CD14-positive monocyte (primary cell): ENCODE measurements at regions not wholly inside any gene's neighbourhood (a gene's known extent, or its start where the extent isn't known, plus 50 kb on each side); places are given as distances from the start of the nearest gene placed in this dataset.

Experiments
- DNase-seq, 3 donors: peaks; one replicate each; pipeline ENCODE4 v3.0.0-alpha.2; 2011 to 2022
- H2AFZ ChIP-seq: 2 replicates; pipeline ENCODE4 v1.6.0; 2012; ENCODE audit warnings: mild to moderate bottlenecking, low read depth, low read length, inconsistent platforms; ENCODE audit not compliant: insufficient read depth, poor library complexity, severe bottlenecking
- H3K27ac ChIP-seq, 2 donors: 1 replicate in 1 of 2; 2 replicates in 1 of 2; pipeline ENCODE4 v1.5.1; 2012 to 2013; ENCODE audit warnings: low read length in 2 of 2, control low read depth in 1 of 2, inconsistent platforms in 1 of 2, low read depth in 1 of 2, mild to moderate bottlenecking in 1 of 2
- H3K27me3 ChIP-seq, 2 donors: one replicate each; pipeline versions ENCODE4 v1.6.0 to v1.6.1; 2011 to 2013; ENCODE audit warnings: low read length in 2 of 2; ENCODE audit not compliant: control insufficient read depth in 2 of 2, insufficient read depth in 2 of 2
- H3K36me3 ChIP-seq, 2 donors: replicated peaks in 1 of 2; 1 replicate in 1 of 2; 2 replicates in 1 of 2; pipeline versions ENCODE4 v1.5.1 to v1.6.1; 2012 to 2013; ENCODE audit warnings: low read length in 2 of 2, control low read depth in 1 of 2, inconsistent platforms in 1 of 2, mild to moderate bottlenecking in 1 of 2; ENCODE audit not compliant: insufficient read depth in 2 of 2, control insufficient read depth in 1 of 2
- H3K4me1 ChIP-seq, 2 donors: 1 replicate in 1 of 2; 2 replicates in 1 of 2; pipeline versions ENCODE4 v1.5.1 to v1.6.1; 2012 to 2013; ENCODE audit warnings: low read length in 2 of 2, control low read depth in 1 of 2, inconsistent platforms in 1 of 2, mild to moderate bottlenecking in 1 of 2, moderate library complexity in 1 of 2; ENCODE audit not compliant: insufficient read depth in 2 of 2, control insufficient read depth in 1 of 2
- H3K4me2 ChIP-seq: replicated peaks from 2 replicates; pipeline ENCODE3; 2012; ENCODE audit warnings: low read length, moderate library complexity, mild to moderate bottlenecking; ENCODE audit not compliant: poor library complexity, severe bottlenecking; ENCODE audit errors: extremely low read depth
- H3K4me3 ChIP-seq, 3 experiments: fragments of 200-600 bp in 1 of 3; sonication (generic) in 1 of 3; replicated peaks in 1 of 3; 1 replicate in 2 of 3; 2 replicates in 1 of 3; pipeline ENCODE4 v1.5.1; 2011 to 2013; ENCODE audit warnings: low read length in 3 of 3, mild to moderate bottlenecking in 3 of 3, control low read depth in 2 of 3, low read depth in 2 of 3, inconsistent platforms in 1 of 3, moderate library complexity in 1 of 3
- H3K79me2 ChIP-seq: 2 replicates; pipeline ENCODE4 v1.6.0; 2012; ENCODE audit warnings: mild to moderate bottlenecking, control low read depth, inconsistent platforms, low read length, moderate library complexity; ENCODE audit not compliant: insufficient read depth
- H3K9ac ChIP-seq: 2 replicates; pipeline ENCODE4 v1.6.0; 2017; ENCODE audit warnings: low read length, mild to moderate bottlenecking; ENCODE audit not compliant: insufficient read depth, poor library complexity, severe bottlenecking
- H3K9me3 ChIP-seq, 2 donors: replicated peaks in 1 of 2; 1 replicate in 1 of 2; 2 replicates in 1 of 2; pipeline versions ENCODE4 v1.5.1 to v1.6.1; 2012 to 2013; ENCODE audit warnings: low read length in 2 of 2, control low read depth in 1 of 2; ENCODE audit not compliant: control insufficient read depth in 1 of 2, insufficient read depth in 1 of 2
- H4K20me1 ChIP-seq: 2 replicates; pipeline ENCODE4 v1.6.0; 2012; ENCODE audit warnings: mild to moderate bottlenecking, low read length, control low read depth, moderate library complexity; ENCODE audit not compliant: insufficient read depth
- H3K27ac Mint-ChIP-seq, 7 donors: one replicate each; pipeline ENCODE4 v1.8.0; 2020; ENCODE audit warnings: mild to moderate bottlenecking in 7 of 7, mixed read lengths in 7 of 7, moderate library complexity in 6 of 7, inconsistent platforms in 2 of 7
- H3K27me3 Mint-ChIP-seq, 3 donors: one replicate each; pipeline ENCODE4 v1.8.0; 2021 to 2022; ENCODE audit warnings: low read depth in 3 of 3, mild to moderate bottlenecking in 3 of 3, mixed read lengths in 3 of 3, moderate library complexity in 3 of 3, inconsistent platforms in 1 of 3
- H3K36me3 Mint-ChIP-seq, 2 donors: one replicate each; pipeline ENCODE4 v1.8.0; 2020; ENCODE audit warnings: mixed read lengths in 2 of 2, inconsistent platforms in 1 of 2, mild to moderate bottlenecking in 1 of 2
- H3K4me1 Mint-ChIP-seq: one replicate; pipeline ENCODE4 v1.8.0; 2020; ENCODE audit warnings: mild to moderate bottlenecking, mixed read lengths
- H3K4me3 Mint-ChIP-seq, 2 donors: one replicate each; pipeline ENCODE4 v1.8.0; 2020; ENCODE audit warnings: mild to moderate bottlenecking in 2 of 2, mixed read lengths in 2 of 2, moderate library complexity in 1 of 2
- H3K9me3 Mint-ChIP-seq, 7 donors: one replicate each; pipeline ENCODE4 v1.8.0; 2020 to 2022; ENCODE audit warnings: mixed read lengths in 7 of 7, mild to moderate bottlenecking in 6 of 7, moderate library complexity in 6 of 7, inconsistent platforms in 2 of 7
- WGBS: methylation state at CpG from one replicate; pipeline ENCODE4 v1.1.5; 2013; ENCODE audit warnings: missing lambda C conversion rate; ENCODE audit not compliant: insufficient coverage; 5-methylcytosine and 5-hydroxymethylcytosine counted together
- intact Hi-C, 2 donors: fragments of 100-400 bp; cut with micrococcal nuclease; formaldehyde crosslinking; loops; one replicate each; pipeline versions ENCODE4 v1.15.0 to v1.15.1; 2023
- TF ChIP-seq, protein P1 (sequence below): fragments of 200-600 bp; IDR thresholded peaks from one replicate; pipeline ENCODE4 v1.8.0; 2022; ENCODE audit warnings: antibody characterized with exemption, mild to moderate bottlenecking

DNA sequence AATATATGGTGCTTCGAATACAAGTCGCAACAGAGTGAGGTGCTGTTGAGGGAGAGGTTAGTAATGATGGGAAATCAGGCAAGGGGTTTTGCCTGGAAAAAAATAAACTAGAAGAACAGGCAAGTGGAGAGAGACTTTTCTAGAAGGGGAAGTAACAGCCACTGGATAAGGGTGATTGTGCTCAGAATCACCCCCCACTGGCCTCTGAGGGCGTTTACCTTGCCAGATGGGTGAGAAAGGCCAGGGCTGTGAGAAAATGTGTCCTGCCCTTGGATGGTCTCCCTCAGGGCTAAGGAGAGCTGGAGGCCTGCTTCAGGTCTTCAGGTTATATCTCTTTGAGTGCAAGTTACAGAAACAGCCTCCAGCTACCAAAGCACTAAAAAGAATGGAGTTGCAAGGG lies 151.8 kb downstream of the MEX3B start:
- Histone ChIP-seq H3K9ac (no peak overlapping the region), H3K4me3 (no peak overlapping the region), H2AFZ (no peak overlapping the region), H3K79me2 (no peaks in the 10 kb centered on the region), H3K4me2 (no peak overlapping the region), H3K9me3 (no peaks in the 10 kb centered on the region), H3K27ac (no peak overlapping the region), H4K20me1 (no peaks in the 10 kb centered on the region), H3K36me3 (no peaks in the 10 kb centered on the region), H3K27me3 (no peaks in the 10 kb centered on the region), H3K4me1 (no peaks in the 10 kb centered on the region)
- no peaks in the 10 kb centered on the region for H3K36me3 Mint-ChIP-seq
- WGBS = 100% methylated on average over 2 of the region's 3 CpGs
- TF ChIP-seq, protein P1, sequence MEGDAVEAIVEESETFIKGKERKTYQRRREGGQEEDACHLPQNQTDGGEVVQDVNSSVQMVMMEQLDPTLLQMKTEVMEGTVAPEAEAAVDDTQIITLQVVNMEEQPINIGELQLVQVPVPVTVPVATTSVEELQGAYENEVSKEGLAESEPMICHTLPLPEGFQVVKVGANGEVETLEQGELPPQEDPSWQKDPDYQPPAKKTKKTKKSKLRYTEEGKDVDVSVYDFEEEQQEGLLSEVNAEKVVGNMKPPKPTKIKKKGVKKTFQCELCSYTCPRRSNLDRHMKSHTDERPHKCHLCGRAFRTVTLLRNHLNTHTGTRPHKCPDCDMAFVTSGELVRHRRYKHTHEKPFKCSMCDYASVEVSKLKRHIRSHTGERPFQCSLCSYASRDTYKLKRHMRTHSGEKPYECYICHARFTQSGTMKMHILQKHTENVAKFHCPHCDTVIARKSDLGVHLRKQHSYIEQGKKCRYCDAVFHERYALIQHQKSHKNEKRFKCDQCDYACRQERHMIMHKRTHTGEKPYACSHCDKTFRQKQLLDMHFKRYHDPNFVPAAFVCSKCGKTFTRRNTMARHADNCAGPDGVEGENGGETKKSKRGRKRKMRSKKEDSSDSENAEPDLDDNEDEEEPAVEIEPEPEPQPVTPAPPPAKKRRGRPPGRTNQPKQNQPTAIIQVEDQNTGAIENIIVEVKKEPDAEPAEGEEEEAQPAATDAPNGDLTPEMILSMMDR = no peak
- no peak overlapping the region for H3K27ac Mint-ChIP-seq
- no peak for DNase-seq
- intact Hi-C loops = no loop called here
- H3K27me3 Mint-ChIP-seq = no peaks in the 10 kb centered on the region
- H3K4me3 Mint-ChIP-seq = no peak overlapping the region
- peaks cover 0 to 2% (median 0%) of the 10 kb centered on the region in 7 donors for H3K9me3 Mint-ChIP-seq
- no peaks in the 10 kb centered on the region for H3K4me1 Mint-ChIP-seq

DNA sequence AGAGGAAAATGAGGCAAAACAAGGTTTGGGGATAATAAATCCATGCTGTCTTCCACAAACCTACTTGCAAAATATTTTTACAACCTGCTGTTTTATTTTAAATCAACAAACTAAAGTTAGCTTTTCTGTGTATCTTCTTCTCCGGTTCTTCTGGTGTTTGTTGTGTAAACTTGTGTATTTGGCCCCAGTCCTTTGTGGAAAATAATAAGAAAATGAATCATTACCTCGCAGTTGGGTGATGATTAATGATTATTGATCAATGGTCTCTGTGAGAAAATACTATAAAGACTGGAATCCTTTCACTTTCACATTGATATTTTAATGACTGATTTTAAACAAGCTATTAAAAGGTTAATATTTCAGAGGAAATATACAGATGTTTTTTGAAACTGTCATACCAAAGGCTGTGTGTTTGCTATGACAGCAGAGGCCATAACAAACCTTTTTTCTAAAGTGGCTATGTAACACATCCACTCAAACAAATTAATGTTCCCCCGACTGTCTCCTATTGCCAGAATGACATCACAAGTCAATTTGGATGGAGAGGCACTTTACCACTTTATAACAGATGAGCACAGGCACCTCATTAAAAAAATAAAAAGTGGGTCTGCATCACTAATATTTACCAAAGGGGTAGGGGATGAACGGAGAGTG lies 152.5 kb downstream of the MEX3B start:
- H3K27me3 Mint-ChIP-seq = no peaks in the 10 kb centered on the region
- H2AFZ ChIP-seq = no peak overlapping the region
- intact Hi-C loops = no loop called here
- DNase-seq = no peak
- WGBS = no CpG with 5 or more reads among the region's 4 CpGs
- no peaks in the 10 kb centered on the region for H3K4me1 ChIP-seq
- H3K4me1 Mint-ChIP-seq = no peaks in the 10 kb centered on the region
- no peaks in the 10 kb centered on the region for H3K79me2 ChIP-seq
- H4K20me1 ChIP-seq = no peaks in the 10 kb centered on the region
- H3K27ac ChIP-seq = no peak overlapping the region
- H3K27ac Mint-ChIP-seq = no peak overlapping the region
- no peak overlapping the region for H3K9ac ChIP-seq
- no peak overlapping the region for H3K4me2 ChIP-seq
- H3K9me3 ChIP-seq = no peaks in the 10 kb centered on the region
- H3K36me3 Mint-ChIP-seq = no peaks in the 10 kb centered on the region
- H3K9me3 Mint-ChIP-seq = peaks cover 0 to 2% (median 0%) of the 10 kb centered on the region in 7 donors
- TF ChIP-seq, protein P1 = no peak
- H3K4me3 ChIP-seq = no peak overlapping the region
- H3K4me3 Mint-ChIP-seq = no peak overlapping the region
- H3K27me3 ChIP-seq = no peaks in the 10 kb centered on the region
- no peaks in the 10 kb centered on the region for H3K36me3 ChIP-seq
